HCT116 (cell line): ENCODE measurements at regions not wholly inside any gene's neighbourhood (a gene's known extent, or its start where the extent isn't known, plus 50 kb on each side); places are given as distances from the start of the nearest gene placed in this dataset.

Experiments
- EZH2phosphoT487 ChIP-seq: fragments of 200-600 bp; IDR thresholded peaks from 2 replicates; pipeline ENCODE4 v1.6.1; 2018; ENCODE audit warnings: antibody characterized with exemption, borderline replicate concordance
- POLR2A ChIP-seq: IDR thresholded peaks from 2 replicates; pipeline ENCODE4 v1.7.0; 2011; ENCODE audit warnings: borderline replicate concordance; ENCODE audit not compliant: insufficient read depth, insufficient read length; ENCODE audit errors: extremely low read depth
- TCF7L2 ChIP-seq: IDR thresholded peaks from 2 replicates; pipeline ENCODE4 v1.7.0; 2011; ENCODE audit warnings: borderline replicate concordance, inconsistent platforms; ENCODE audit not compliant: insufficient read depth, insufficient read length; ENCODE audit errors: extremely low read depth

- TF ChIP-seq TCF7L2 (no peak), EZH2phosphoT487 (no peak), POLR2A (no peak)
Observed at GRCh38 chr11:103649401-103649895, 387.0 kb upstream of the DDI1 start.
